NCI-H2196 (cell line): ENCODE measurements at regions not wholly inside any gene's neighbourhood (a gene's known extent, or its start where the extent isn't known, plus 50 kb on each side); places are given as distances from the start of the nearest gene placed in this dataset.

ENCODE experiments used
- DNase-seq: peaks from one replicate; lab custom pipeline; 2025; ENCODE audit not compliant: unreplicated experiment; lab: John Stamatoyannopoulos, UW

GRCh38 chrX:149275836-149276235 is 229.3 kb downstream of the IDS start:
- DNase-seq = no peak

GRCh38 chrX:149274516-149275105 is 230.5 kb downstream of the IDS start:
- DNase-seq = no peak

- DNase-seq = no peak
Observed at GRCh38 chrX:149272690-149273463, 232.2 kb downstream of the IDS start.

GRCh38 chrX:149267878-149268813 is 237.0 kb downstream of the IDS start:
- no peak for DNase-seq

GRCh38 chrX:149262086-149262485 is 243.0 kb downstream of the IDS start:
- DNase-seq = no peak

- DNase-seq = no peak
Observed at GRCh38 chrX:149259241-149259640, 245.9 kb downstream of the IDS start.

GRCh38 chrX:149255860-149256259 is 249.2 kb downstream of the IDS start:
- no peak for DNase-seq

- DNase-seq = no peak
Observed at GRCh38 chrX:149248073-149248625, 257.0 kb downstream of the IDS start.

GRCh38 chrX:149230689-149231088 is 274.4 kb downstream of the IDS start:
- DNase-seq = no peak

- DNase-seq = no peak
Observed at GRCh38 chrX:149223854-149224253, 281.3 kb downstream of the IDS start.

- DNase-seq = no peak
Observed at GRCh38 chrX:149222040-149222439, 283.1 kb downstream of the IDS start.

- DNase-seq = no peak
Observed at GRCh38 chrX:149221230-149221629, 283.9 kb downstream of the IDS start.

GRCh38 chrX:149213264-149213663 is 291.8 kb downstream of the IDS start:
- DNase-seq = no peak

GRCh38 chrX:149208307-149208706 is 296.8 kb downstream of the IDS start:
- no peak for DNase-seq

- no peak for DNase-seq
Observed at GRCh38 chrX:149207518-149207917, 297.6 kb downstream of the IDS start.

GRCh38 chrX:149205937-149206336 is 299.2 kb downstream of the IDS start:
- DNase-seq = no peak

- no peak for DNase-seq
Observed at GRCh38 chrX:149205081-149205480, 300.0 kb downstream of the IDS start.

- no peak for DNase-seq
Observed at GRCh38 chrX:149199734-149200133, 305.4 kb downstream of the IDS start.

- DNase-seq = no peak
Observed at GRCh38 chrX:149198980-149199732, 305.9 kb downstream of the IDS start.

GRCh38 chrX:149185087-149185486 is 320.0 kb downstream of the IDS start:
- DNase-seq = no peak
